Endothelial cell of hepatic sinusoid (primary cell): ENCODE measurements at regions not wholly inside any gene's neighbourhood (a gene's known extent, or its start where the extent isn't known, plus 50 kb on each side); places are given as distances from the start of the nearest gene placed in this dataset.
"Not testable (repeated sequence)": the region's sequence is repeated elsewhere in the genome, so short reads cannot be mapped to it uniquely, and the experiment has no call there.

Source experiments
- in situ Hi-C: cut with HindIII; loops from 2 replicates; pipeline ENCODE4 v1.10.0; 2017; ENCODE audit warnings: low sequenced_read_pairs

- in situ Hi-C loops = no loop called here
These were observed 65.5 kb downstream of the VCX2 start for GRCh38 chrX:8105531-8105930.

- in situ Hi-C loops = no loop called here
These were observed 67.4 kb downstream of the VCX2 start for GRCh38 chrX:8103655-8104054.

- in situ Hi-C loops = no loop called here
These were observed 79.6 kb downstream of the VCX2 start for GRCh38 chrX:8091510-8091909.

- in situ Hi-C loops = no loop called here
These were observed 80.2 kb downstream of the VCX2 start for GRCh38 chrX:8090906-8091305.

- in situ Hi-C loops = no loop called here
These were observed 80.6 kb downstream of the VCX2 start for GRCh38 chrX:8090482-8090881.

GRCh38 chrX:8089141-8089540 is 81.9 kb downstream of the VCX2 start:
- in situ Hi-C loops = no loop called here

- in situ Hi-C loops = no loop called here
These were observed 87.1 kb downstream of the VCX2 start for GRCh38 chrX:8084006-8084405.

- in situ Hi-C loops = no loop called here
These were observed 87.8 kb downstream of the VCX2 start for GRCh38 chrX:8083286-8083685.

- in situ Hi-C loops = no loop called here
These were observed 95.4 kb downstream of the VCX2 start for GRCh38 chrX:8075636-8076035.

GRCh38 chrX:8067754-8068462 is 103.2 kb downstream of the VCX2 start:
- in situ Hi-C loops = no loop called here

- in situ Hi-C loops = no loop called here
These were observed 118.2 kb downstream of the VCX2 start for GRCh38 chrX:8052909-8053308.

- in situ Hi-C loops = no loop called here
These were observed 121.2 kb downstream of the VCX2 start for GRCh38 chrX:8049827-8050226.

- in situ Hi-C loops = no loop called here
These were observed 121.3 kb upstream of the PNPLA4 start for GRCh38 chrX:8048466-8048865.

- in situ Hi-C loops = no loop called here
These were observed 117.7 kb upstream of the PNPLA4 start for GRCh38 chrX:8044947-8045346.

GRCh38 chrX:8043546-8043945 is 116.3 kb upstream of the PNPLA4 start:
- in situ Hi-C loops = no loop called here

- in situ Hi-C loops = no loop called here
These were observed 115.9 kb upstream of the PNPLA4 start for GRCh38 chrX:8043121-8043520.

- in situ Hi-C loops = no loop called here
These were observed 115.1 kb upstream of the PNPLA4 start for GRCh38 chrX:8042304-8042703.

- in situ Hi-C loops = not testable (repeated sequence)
These were observed 112.5 kb upstream of the PNPLA4 start for GRCh38 chrX:8039711-8040110.

- in situ Hi-C loops = no loop called here
These were observed 110.6 kb upstream of the PNPLA4 start for GRCh38 chrX:8037593-8038348.

- in situ Hi-C loops = no loop called here
These were observed 109.7 kb upstream of the PNPLA4 start for GRCh38 chrX:8036914-8037313.

- in situ Hi-C loops = no loop called here
These were observed 106.8 kb upstream of the PNPLA4 start for GRCh38 chrX:8034058-8034457.

- in situ Hi-C loops = no loop called here
These were observed 106.0 kb upstream of the PNPLA4 start for GRCh38 chrX:8033175-8033574.
